GM12892 (cell line): ENCODE measurements at regions not wholly inside any gene's neighbourhood (a gene's known extent, or its start where the extent isn't known, plus 50 kb on each side); places are given as distances from the start of the nearest gene placed in this dataset.

Experiments used
- DNase-seq: peaks from one replicate; pipeline ENCODE4 v3.0.0; 2011; ENCODE audit not compliant: insufficient read length
- FAIRE-seq: peaks from 2 replicates; lab custom pipeline; 2011; peaks lifted over from hg19 to GRCh38; lab: Jason Lieb, UNC
- POLR2A ChIP-seq: IDR thresholded peaks from 2 replicates; pipeline ENCODE4 v1.6.1; 2011; ENCODE audit warnings: low read depth, low read length, control low read depth
- POLR2AphosphoS5 ChIP-seq: IDR thresholded peaks from 2 replicates; pipeline ENCODE4 v1.6.1; 2011; ENCODE audit warnings: low read depth, low read length, control low read depth
- TAF1 ChIP-seq: IDR thresholded peaks from 2 replicates; pipeline ENCODE4 v1.6.1; 2011; ENCODE audit warnings: low read depth, mild to moderate bottlenecking, control low read depth, low read length, borderline replicate concordance

GRCh38 chr5:2013301-2014057, 130.8 kb upstream of the IRX4 start:
- no peak for FAIRE-seq

GRCh38 chr5:2012885-2013284, 130.2 kb upstream of the IRX4 start:
- FAIRE-seq (no peak), DNase-seq (no peak)
- TF ChIP-seq POLR2AphosphoS5, result no peak
- TF ChIP-seq TAF1, result no peak
- no peak for TF ChIP-seq POLR2A

More at GRCh38 chr5:2013301-2014057, 130.8 kb upstream of the IRX4 start:
- no peak for DNase-seq
- TF ChIP-seq TAF1, result no peak
- no peak for TF ChIP-seq POLR2A
- no peak for TF ChIP-seq POLR2AphosphoS5

- FAIRE-seq (no peak), DNase-seq (no peak)
- TF ChIP-seq POLR2A (no peak), POLR2AphosphoS5 (no peak), TAF1 (no peak)
Observed at GRCh38 chr5:2011481-2012411, 129.0 kb upstream of the IRX4 start.

- no peak for DNase-seq
- TF ChIP-seq POLR2A (no peak), POLR2AphosphoS5 (no peak), TAF1 (no peak)
- FAIRE-seq, result no peak
Observed at GRCh38 chr5:2010940-2011339, 128.2 kb upstream of the IRX4 start.

- DNase-seq, result no peak
- no peak for FAIRE-seq
- no peak for TF ChIP-seq POLR2A
- no peak for TF ChIP-seq POLR2AphosphoS5
- TF ChIP-seq TAF1, result no peak
Observed at GRCh38 chr5:2009986-2010914, 127.5 kb upstream of the IRX4 start.

GRCh38 chr5:2008851-2009629, 126.3 kb upstream of the IRX4 start:
- TF ChIP-seq TAF1 (no peak), POLR2AphosphoS5 (no peak), POLR2A (no peak)
- DNase-seq, result no peak
- no peak for FAIRE-seq

GRCh38 chr5:2007878-2008501, 125.3 kb upstream of the IRX4 start:
- DNase-seq, result no peak
- no peak for TF ChIP-seq POLR2A
- no peak for TF ChIP-seq TAF1
- no peak for TF ChIP-seq POLR2AphosphoS5
- FAIRE-seq, result no peak

- TF ChIP-seq TAF1 (no peak), POLR2A (no peak), POLR2AphosphoS5 (no peak)
- DNase-seq (no peak), FAIRE-seq (no peak)
Observed at GRCh38 chr5:2007496-2007877, 124.8 kb upstream of the IRX4 start.

- TF ChIP-seq POLR2A (no peak), TAF1 (no peak)
- DNase-seq (no peak), FAIRE-seq (no peak)
Observed at GRCh38 chr5:2006971-2007291, 124.2 kb upstream of the IRX4 start.
